Osteoblast (primary cell): ENCODE measurements at regions not wholly inside any gene's neighbourhood (a gene's known extent, or its start where the extent isn't known, plus 50 kb on each side); places are given as distances from the start of the nearest gene placed in this dataset.

Source experiments
- DNase-seq: peaks from one replicate; pipeline ENCODE4 v3.0.0; 2011; ENCODE audit warnings: low spot score, mixed read lengths; ENCODE audit not compliant: insufficient read length; ENCODE audit errors: missing footprints
- H2AFZ ChIP-seq: 2 replicates; pipeline ENCODE4 v1.6.0; 2011; ENCODE audit warnings: mild to moderate bottlenecking, low read length
- H3K27ac ChIP-seq: 2 replicates; pipeline ENCODE4 v1.5.1; 2011; ENCODE audit warnings: mild to moderate bottlenecking, low read depth, low read length, moderate library complexity
- H3K27me3 ChIP-seq: 2 replicates; pipeline ENCODE4 v1.6.0; 2012; ENCODE audit warnings: mild to moderate bottlenecking, control low read depth, inconsistent platforms, low read length, moderate library complexity; ENCODE audit not compliant: insufficient read depth
- H3K36me3 ChIP-seq: 2 replicates; pipeline ENCODE4 v1.5.1; 2011; ENCODE audit warnings: mild to moderate bottlenecking, low read length, control low read depth, moderate library complexity; ENCODE audit not compliant: insufficient read depth
- H3K4me1 ChIP-seq: 2 replicates; pipeline ENCODE4 v1.5.1; 2011; ENCODE audit warnings: mild to moderate bottlenecking, low read length, control low read depth, moderate library complexity; ENCODE audit not compliant: insufficient read depth
- H3K4me2 ChIP-seq: 2 replicates; pipeline ENCODE4 v1.6.0; 2011; ENCODE audit warnings: mild to moderate bottlenecking, low read length; ENCODE audit not compliant: insufficient read depth
- H3K4me3 ChIP-seq: fragments of 200-600 bp; sonication (generic); 3 replicates; pipeline ENCODE4 v1.5.1; 2012; ENCODE audit warnings: mild to moderate bottlenecking, low read length, inconsistent platforms; ENCODE audit not compliant: insufficient read depth
- H3K79me2 ChIP-seq: 2 replicates; pipeline ENCODE4 v1.6.0; 2012; ENCODE audit warnings: mild to moderate bottlenecking, low read length, control low read depth, inconsistent platforms; ENCODE audit not compliant: insufficient read depth
- H3K9me3 ChIP-seq: 2 replicates; pipeline ENCODE4 v1.5.1; 2011; ENCODE audit warnings: low read depth, low read length, control low read depth
- H4K20me1 ChIP-seq: 2 replicates; pipeline ENCODE4 v1.6.0; 2012; ENCODE audit warnings: mild to moderate bottlenecking, low read length, control low read depth; ENCODE audit not compliant: insufficient read depth
- TF ChIP-seq, protein P1 (sequence below): IDR thresholded peaks from 2 replicates; pipeline ENCODE4 v1.5.1; 2011; ENCODE audit warnings: mild to moderate bottlenecking, low read depth, low read length, moderate library complexity; ENCODE audit errors: extremely low read depth

DNA sequence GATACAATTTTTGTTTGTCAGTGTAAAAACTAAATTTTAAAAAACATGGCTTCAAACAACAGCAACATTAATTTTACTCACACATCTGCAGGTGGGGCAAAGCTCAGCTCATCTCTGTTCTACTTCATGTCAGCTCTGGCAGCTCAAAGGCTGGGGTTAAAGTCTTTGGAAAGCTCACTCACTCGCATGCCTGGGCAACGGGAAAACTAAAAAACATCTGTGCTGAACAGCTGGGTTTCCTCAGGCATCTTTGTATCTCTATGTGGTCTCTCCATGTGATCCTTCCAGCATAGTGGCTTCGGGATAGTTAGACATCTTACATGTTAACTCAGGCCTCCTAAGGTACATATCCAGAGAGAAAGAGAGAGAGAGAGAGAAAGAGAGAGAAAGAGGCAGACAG, 499.6 kb downstream of the RFPL4B start:
- Histone ChIP-seq H3K9me3 (no peaks in the 10 kb centered on the region), H3K27me3 (no peaks in the 10 kb centered on the region), H3K27ac (no peak overlapping the region), H3K4me1 (no peaks in the 10 kb centered on the region), H4K20me1 (no peaks in the 10 kb centered on the region), H2AFZ (no peak overlapping the region), H3K4me3 (no peak overlapping the region), H3K4me2 (no peak overlapping the region), H3K79me2 (no peaks in the 10 kb centered on the region), H3K36me3 (no peaks in the 10 kb centered on the region)
- TF ChIP-seq, protein P1, sequence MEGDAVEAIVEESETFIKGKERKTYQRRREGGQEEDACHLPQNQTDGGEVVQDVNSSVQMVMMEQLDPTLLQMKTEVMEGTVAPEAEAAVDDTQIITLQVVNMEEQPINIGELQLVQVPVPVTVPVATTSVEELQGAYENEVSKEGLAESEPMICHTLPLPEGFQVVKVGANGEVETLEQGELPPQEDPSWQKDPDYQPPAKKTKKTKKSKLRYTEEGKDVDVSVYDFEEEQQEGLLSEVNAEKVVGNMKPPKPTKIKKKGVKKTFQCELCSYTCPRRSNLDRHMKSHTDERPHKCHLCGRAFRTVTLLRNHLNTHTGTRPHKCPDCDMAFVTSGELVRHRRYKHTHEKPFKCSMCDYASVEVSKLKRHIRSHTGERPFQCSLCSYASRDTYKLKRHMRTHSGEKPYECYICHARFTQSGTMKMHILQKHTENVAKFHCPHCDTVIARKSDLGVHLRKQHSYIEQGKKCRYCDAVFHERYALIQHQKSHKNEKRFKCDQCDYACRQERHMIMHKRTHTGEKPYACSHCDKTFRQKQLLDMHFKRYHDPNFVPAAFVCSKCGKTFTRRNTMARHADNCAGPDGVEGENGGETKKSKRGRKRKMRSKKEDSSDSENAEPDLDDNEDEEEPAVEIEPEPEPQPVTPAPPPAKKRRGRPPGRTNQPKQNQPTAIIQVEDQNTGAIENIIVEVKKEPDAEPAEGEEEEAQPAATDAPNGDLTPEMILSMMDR, result no peak
- DNase-seq, result no peak

DNA sequence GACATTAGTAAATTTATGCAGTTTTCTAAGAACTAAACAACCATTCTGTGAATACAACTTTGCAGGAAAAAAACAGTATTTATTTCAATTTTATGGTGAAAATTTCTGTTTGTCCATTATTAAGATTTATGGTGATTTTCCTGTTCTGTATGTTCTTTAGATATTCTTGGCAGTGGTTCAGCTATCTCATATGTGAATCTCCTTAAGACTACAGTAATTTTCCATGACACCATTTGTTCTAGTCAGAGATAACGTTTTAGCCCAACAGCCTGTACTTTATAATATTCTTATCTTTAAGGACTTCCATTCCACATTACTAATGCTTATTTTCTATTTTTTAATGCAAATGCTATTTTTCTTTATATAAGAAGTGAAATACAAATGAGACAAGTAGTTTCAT, 504.0 kb downstream of the RFPL4B start:
- H3K27me3 ChIP-seq, result no peaks in the 10 kb centered on the region
- H2AFZ ChIP-seq, result no peak overlapping the region
- no peak overlapping the region for H3K4me2 ChIP-seq
- H4K20me1 ChIP-seq, result no peaks in the 10 kb centered on the region
- no peak overlapping the region for H3K4me3 ChIP-seq
- no peaks in the 10 kb centered on the region for H3K4me1 ChIP-seq
- no peak for DNase-seq
- H3K36me3 ChIP-seq, result no peaks in the 10 kb centered on the region
- H3K27ac ChIP-seq, result no peak overlapping the region
- no peaks in the 10 kb centered on the region for H3K9me3 ChIP-seq
- TF ChIP-seq, protein P1, result no peak
- H3K79me2 ChIP-seq, result no peaks in the 10 kb centered on the region

DNA sequence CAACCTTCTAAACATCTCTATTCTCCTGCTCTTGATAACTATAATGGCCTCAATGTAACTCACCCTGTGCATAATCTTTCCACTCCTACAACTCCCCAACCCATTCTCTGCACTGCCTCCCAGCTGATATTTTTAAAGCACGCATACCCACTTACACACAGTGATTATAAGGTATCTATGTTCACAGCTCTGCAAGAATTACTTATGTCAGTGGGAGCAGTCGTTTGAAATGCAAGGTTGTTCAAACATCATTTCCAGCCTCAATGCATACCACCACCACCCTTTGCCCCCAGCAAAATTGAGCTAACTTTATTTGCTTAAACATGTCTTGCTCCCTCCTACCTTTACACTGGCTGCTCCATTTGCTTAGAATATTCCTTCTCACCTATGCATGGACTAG, 506.0 kb downstream of the RFPL4B start:
- Histone ChIP-seq H3K9me3 (no peaks in the 10 kb centered on the region), H3K4me3 (no peak overlapping the region), H3K4me1 (no peaks in the 10 kb centered on the region), H3K4me2 (no peak overlapping the region), H4K20me1 (no peaks in the 10 kb centered on the region), H3K79me2 (no peaks in the 10 kb centered on the region), H3K27ac (no peak overlapping the region), H2AFZ (no peak overlapping the region), H3K36me3 (no peaks in the 10 kb centered on the region), H3K27me3 (no peaks in the 10 kb centered on the region)
- no peak for DNase-seq
- TF ChIP-seq, protein P1, result no peak

DNA sequence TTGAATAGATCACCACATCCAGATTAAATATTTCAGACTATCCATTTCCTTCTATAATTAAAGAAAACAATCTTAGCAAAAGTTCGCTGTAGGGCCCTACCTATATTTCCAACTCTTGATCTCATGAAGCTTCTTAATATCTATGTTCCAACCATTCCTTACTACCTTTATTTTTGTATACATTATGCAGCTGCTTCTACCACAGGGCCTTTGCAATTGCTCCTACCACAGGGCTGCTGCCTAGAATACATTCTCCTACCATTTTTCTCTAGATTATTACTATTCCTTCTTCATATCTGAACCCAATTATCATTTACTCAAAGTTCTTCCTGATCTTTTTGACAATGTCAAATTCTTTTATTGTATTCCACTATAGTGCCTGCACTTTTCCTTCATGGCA, 516.6 kb downstream of the RFPL4B start:
- no peaks in the 10 kb centered on the region for H3K9me3 ChIP-seq
- H3K27ac ChIP-seq, result no peak overlapping the region
- no peak overlapping the region for H3K4me2 ChIP-seq
- DNase-seq, result no peak
- H3K4me3 ChIP-seq, result no peak overlapping the region
- H3K27me3 ChIP-seq, result no peaks in the 10 kb centered on the region
- TF ChIP-seq, protein P1, result no peak
- H3K79me2 ChIP-seq, result no peaks in the 10 kb centered on the region
- H4K20me1 ChIP-seq, result no peaks in the 10 kb centered on the region
- no peaks in the 10 kb centered on the region for H3K4me1 ChIP-seq
- H2AFZ ChIP-seq, result no peak overlapping the region
- H3K36me3 ChIP-seq, result no peaks in the 10 kb centered on the region
